ENCODE measurements at regions not wholly inside any gene's neighbourhood (a gene's known extent, or its start where the extent isn't known, plus 50 kb on each side); places are given as distances from the start of the nearest gene placed in this dataset.

- DNase-seq (ENCODE audit: low read depth, low spot score) = no peak
- in situ Hi-C loops (cut with HindIII; ENCODE audit: low sequenced_read_pairs) = no loop called here
- H3K4me3 ChIP-seq (ENCODE audit: low read depth, low read length) = no peak overlapping the region
- TF ChIP-seq CTCF (IDR thresholded peaks at IDR 0.05; ENCODE audit: low read depth, low read length) = no peak
Measured at GRCh38 chr20:57899554-57899953, 189.7 kb upstream of the PMEPA1 start.

GRCh38 chr20:57898332-57898731 is 188.5 kb upstream of the PMEPA1 start:
- H3K4me3 ChIP-seq (ENCODE audit: low read depth, low read length) = no peak overlapping the region
- no peak for TF ChIP-seq CTCF (IDR thresholded peaks at IDR 0.05; ENCODE audit: low read depth, low read length)
- in situ Hi-C loops (cut with HindIII; ENCODE audit: low sequenced_read_pairs) = no loop called here
- DNase-seq (ENCODE audit: low read depth, low spot score) = no peak

GRCh38 chr20:57897891-57898290 is 188.1 kb upstream of the PMEPA1 start:
- DNase-seq (ENCODE audit: low read depth, low spot score) = no peak
- no peak for TF ChIP-seq CTCF (IDR thresholded peaks at IDR 0.05; ENCODE audit: low read depth, low read length)
- no peak overlapping the region for H3K4me3 ChIP-seq (ENCODE audit: low read depth, low read length)
- in situ Hi-C loops (cut with HindIII; ENCODE audit: low sequenced_read_pairs) = no loop called here

- TF ChIP-seq CTCF (IDR thresholded peaks at IDR 0.05; ENCODE audit: low read depth, low read length) = no peak
- H3K4me3 ChIP-seq (ENCODE audit: low read depth, low read length) = no peak overlapping the region
- no peak for DNase-seq (ENCODE audit: low read depth, low spot score)
- in situ Hi-C loops (cut with HindIII; ENCODE audit: low sequenced_read_pairs) = no loop called here
Measured at GRCh38 chr20:57897156-57897874, 187.5 kb upstream of the PMEPA1 start.

GRCh38 chr20:57896563-57896962 is 186.7 kb upstream of the PMEPA1 start:
- no peak for TF ChIP-seq CTCF (IDR thresholded peaks at IDR 0.05; ENCODE audit: low read depth, low read length)
- in situ Hi-C loops (cut with HindIII; ENCODE audit: low sequenced_read_pairs) = no loop called here
- DNase-seq (ENCODE audit: low read depth, low spot score) = no peak
- H3K4me3 ChIP-seq (ENCODE audit: low read depth, low read length) = no peak overlapping the region

- no peak for DNase-seq (ENCODE audit: low read depth, low spot score)
- no peak for TF ChIP-seq CTCF (IDR thresholded peaks at IDR 0.05; ENCODE audit: low read depth, low read length)
- no peak overlapping the region for H3K4me3 ChIP-seq (ENCODE audit: low read depth, low read length)
- in situ Hi-C loops (cut with HindIII; ENCODE audit: low sequenced_read_pairs) = no loop called here
Measured at GRCh38 chr20:57896017-57896416, 186.2 kb upstream of the PMEPA1 start.
